Gastroesophageal sphincter (tissue), 3 donors: ENCODE measurements at regions not wholly inside any gene's neighbourhood (a gene's known extent, or its start where the extent isn't known, plus 50 kb on each side); places are given as distances from the start of the nearest gene placed in this dataset.

Experiments used
- POLR2A ChIP-seq, 2 donors: fragments of 450-650 bp; IDR thresholded peaks; one replicate each; pipeline ENCODE4 v1.6.1; 2017; ENCODE audit warnings: antibody characterized with exemption in 2 of 2, mild to moderate bottlenecking in 2 of 2, moderate library complexity in 1 of 2
- TF ChIP-seq, protein P1 (sequence below), 4 experiments: fragments of 200-600 bp in 2 of 4; fragments of 450-650 bp in 2 of 4; sonication (generic) in 1 of 4; IDR thresholded peaks; one replicate each; pipeline ENCODE4 v1.5.1; 2017 to 2019; ENCODE audit warnings: antibody characterized with exemption in 4 of 4, mild to moderate bottlenecking in 2 of 4, moderate library complexity in 2 of 4

DNA sequence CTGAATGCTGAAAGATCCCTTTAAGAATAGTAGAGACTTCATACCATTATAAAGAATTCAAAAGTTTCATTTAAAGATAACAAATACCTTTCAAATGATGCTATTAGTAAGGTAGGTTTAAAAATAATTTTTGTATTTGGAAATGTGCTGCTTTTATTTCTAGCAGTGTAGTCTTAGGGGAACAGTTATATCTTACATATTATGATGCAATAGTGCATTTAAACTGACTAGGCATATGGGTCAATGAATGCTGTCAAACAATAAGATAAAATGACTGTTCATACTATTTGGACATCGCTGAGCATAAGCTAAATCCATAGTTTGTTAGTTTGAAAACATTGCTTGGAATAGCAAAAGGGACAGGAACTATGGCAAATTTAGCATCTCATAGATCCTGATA lies 354.8 kb upstream of the SEMA3A start:
- no peak for TF ChIP-seq POLR2A (IDR thresholded peaks at IDR 0.05)
- TF ChIP-seq, protein P1, sequence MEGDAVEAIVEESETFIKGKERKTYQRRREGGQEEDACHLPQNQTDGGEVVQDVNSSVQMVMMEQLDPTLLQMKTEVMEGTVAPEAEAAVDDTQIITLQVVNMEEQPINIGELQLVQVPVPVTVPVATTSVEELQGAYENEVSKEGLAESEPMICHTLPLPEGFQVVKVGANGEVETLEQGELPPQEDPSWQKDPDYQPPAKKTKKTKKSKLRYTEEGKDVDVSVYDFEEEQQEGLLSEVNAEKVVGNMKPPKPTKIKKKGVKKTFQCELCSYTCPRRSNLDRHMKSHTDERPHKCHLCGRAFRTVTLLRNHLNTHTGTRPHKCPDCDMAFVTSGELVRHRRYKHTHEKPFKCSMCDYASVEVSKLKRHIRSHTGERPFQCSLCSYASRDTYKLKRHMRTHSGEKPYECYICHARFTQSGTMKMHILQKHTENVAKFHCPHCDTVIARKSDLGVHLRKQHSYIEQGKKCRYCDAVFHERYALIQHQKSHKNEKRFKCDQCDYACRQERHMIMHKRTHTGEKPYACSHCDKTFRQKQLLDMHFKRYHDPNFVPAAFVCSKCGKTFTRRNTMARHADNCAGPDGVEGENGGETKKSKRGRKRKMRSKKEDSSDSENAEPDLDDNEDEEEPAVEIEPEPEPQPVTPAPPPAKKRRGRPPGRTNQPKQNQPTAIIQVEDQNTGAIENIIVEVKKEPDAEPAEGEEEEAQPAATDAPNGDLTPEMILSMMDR (IDR thresholded peaks at IDR 0.05) = no peak
